VCaP (cell line): ENCODE measurements at regions not wholly inside any gene's neighbourhood (a gene's known extent, or its start where the extent isn't known, plus 50 kb on each side); places are given as distances from the start of the nearest gene placed in this dataset.

Source experiments
- H3K27ac ChIP-seq: fragments of 450-650 bp; 2 replicates; pipeline ENCODE4 v1.5.1; 2017
- CTCF ChIP-seq: fragments of 450-650 bp; conservative IDR thresholded peaks from 2 replicates; pipeline ENCODE4 v1.5.1; 2017; ENCODE audit warnings: mild to moderate bottlenecking, moderate library complexity

- H3K27ac ChIP-seq: no peak overlapping the region
- no peak for TF ChIP-seq CTCF
Measured at GRCh38 chr4:127126718-127127117, 506.0 kb upstream of the INTU start.

- no peak for TF ChIP-seq CTCF
- H3K27ac ChIP-seq: no peak overlapping the region
Measured at GRCh38 chr4:127131527-127131926, 501.2 kb upstream of the INTU start.

GRCh38 chr4:127134490-127134889, 498.3 kb upstream of the INTU start:
- H3K27ac ChIP-seq: no peak overlapping the region
- no peak for TF ChIP-seq CTCF

GRCh38 chr4:127138586-127138985, 494.2 kb upstream of the INTU start:
- no peak overlapping the region for H3K27ac ChIP-seq
- no peak for TF ChIP-seq CTCF

GRCh38 chr4:127139788-127140286, 492.9 kb upstream of the INTU start:
- H3K27ac ChIP-seq: no peak overlapping the region
- TF ChIP-seq CTCF: no peak

GRCh38 chr4:127140306-127140705, 492.5 kb upstream of the INTU start:
- no peak for TF ChIP-seq CTCF
- no peak overlapping the region for H3K27ac ChIP-seq

- H3K27ac ChIP-seq: no peak overlapping the region
Measured at GRCh38 chr4:127141856-127142255, 490.9 kb upstream of the INTU start.

More at GRCh38 chr4:127141856-127142255, 490.9 kb upstream of the INTU start:
- TF ChIP-seq CTCF: no peak
